CD4-positive, alpha-beta T cell treated with Interferon alpha-2 for 1 hour (primary cell): ENCODE measurements at regions not wholly inside any gene's neighbourhood (a gene's known extent, or its start where the extent isn't known, plus 50 kb on each side); places are given as distances from the start of the nearest gene placed in this dataset.

ENCODE experiments used
- DNase-seq, 2 donors: peaks; one replicate each; pipeline ENCODE4 v3.0.0-alpha.2; 2020 to 2022

- DNase-seq: no peak
Observed at GRCh38 chr12:107411792-107412535, 273.6 kb upstream of the PWP1 start.

- DNase-seq: no peak
Observed at GRCh38 chr12:107415071-107415470, 270.5 kb upstream of the PWP1 start.

- no peak for DNase-seq
Observed at GRCh38 chr12:107415834-107416233, 269.8 kb upstream of the PWP1 start.

GRCh38 chr12:107417004-107417403 is 268.6 kb upstream of the PWP1 start:
- DNase-seq: no peak

- DNase-seq: no peak
Observed at GRCh38 chr12:107418981-107419380, 266.6 kb upstream of the PWP1 start.

GRCh38 chr12:107423531-107423930 is 262.1 kb upstream of the PWP1 start:
- no peak for DNase-seq

- no peak for DNase-seq
Observed at GRCh38 chr12:107429006-107429705, 256.4 kb upstream of the PWP1 start.

GRCh38 chr12:107431942-107432341 is 253.7 kb upstream of the PWP1 start:
- no peak for DNase-seq

GRCh38 chr12:107435072-107435471 is 250.5 kb upstream of the PWP1 start:
- DNase-seq: no peak

- DNase-seq: no peak
Observed at GRCh38 chr12:107435520-107435919, 250.1 kb upstream of the PWP1 start.

GRCh38 chr12:107436376-107436775 is 249.2 kb upstream of the PWP1 start:
- DNase-seq: no peak

- no peak for DNase-seq
Observed at GRCh38 chr12:107436836-107437235, 248.8 kb upstream of the PWP1 start.

GRCh38 chr12:107437954-107438353 is 247.6 kb upstream of the PWP1 start:
- no peak for DNase-seq

GRCh38 chr12:107439026-107439738 is 246.4 kb upstream of the PWP1 start:
- no peak for DNase-seq

GRCh38 chr12:107440606-107441005 is 245.0 kb upstream of the PWP1 start:
- DNase-seq: no peak

- peak in 1 of 2 donors; percentile 28 for DNase-seq
Observed at GRCh38 chr12:107441665-107442300, 243.8 kb upstream of the PWP1 start.

GRCh38 chr12:107442326-107442987 is 243.1 kb upstream of the PWP1 start:
- no peak for DNase-seq

- no peak for DNase-seq
Observed at GRCh38 chr12:107443320-107444090, 242.1 kb upstream of the PWP1 start.

- no peak for DNase-seq
Observed at GRCh38 chr12:107444771-107445170, 240.8 kb upstream of the PWP1 start.

- no peak for DNase-seq
Observed at GRCh38 chr12:107446476-107446875, 239.1 kb upstream of the PWP1 start.

- no peak for DNase-seq
Observed at GRCh38 chr12:107447336-107447735, 238.3 kb upstream of the PWP1 start.

- no peak for DNase-seq
Observed at GRCh38 chr12:107448198-107448597, 237.4 kb upstream of the PWP1 start.
